ENCODE measurements at regions not wholly inside any gene's neighbourhood (a gene's known extent, or its start where the extent isn't known, plus 50 kb on each side); places are given as distances from the start of the nearest gene placed in this dataset.

DNA sequence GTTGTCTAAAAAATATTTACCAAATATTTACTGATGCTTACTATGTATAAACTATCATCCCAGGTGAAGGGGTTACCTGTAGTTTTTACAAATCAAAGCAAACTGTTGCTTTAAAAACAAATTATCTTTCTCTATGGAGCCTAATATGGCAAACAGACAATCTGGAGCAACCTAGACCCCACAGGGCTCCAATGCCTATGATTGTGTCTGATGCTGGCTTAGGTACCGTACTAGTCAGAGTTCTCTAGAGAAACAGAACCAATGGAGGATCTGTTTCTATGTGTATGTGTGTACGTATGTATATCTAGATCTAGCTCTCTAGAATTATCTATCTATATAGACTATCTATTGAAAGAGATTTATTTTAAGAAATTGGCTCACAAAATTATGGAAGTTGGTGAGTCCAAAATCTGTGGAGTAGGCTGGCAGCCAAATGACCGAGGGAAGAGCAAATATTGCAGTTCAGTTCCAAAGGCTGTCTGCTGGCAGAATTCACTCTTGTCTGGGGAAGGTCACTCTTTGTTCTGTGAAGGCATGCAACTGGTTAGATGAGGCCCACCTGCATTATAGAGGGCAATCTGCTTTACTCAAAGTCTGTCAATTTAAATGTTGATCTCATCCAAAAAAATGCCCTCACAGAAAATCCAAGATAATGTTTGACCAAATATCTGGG is 127.1 kb upstream of the ENPEP start:
- no peaks in the 10 kb centered on the region for H4K20me1 ChIP-seq (ENCODE audit: insufficient read depth)
- no peaks in the 10 kb centered on the region for H3K4me1 ChIP-seq (replicated peaks; ENCODE audit: insufficient read depth)
- H2AFZ ChIP-seq: no peak overlapping the region
- H3K27me3 ChIP-seq (ENCODE audit: insufficient read depth, low read depth): no peaks in the 10 kb centered on the region
- CTCF ChIA-PET: no interaction called here
- no peak overlapping the region for H3K27ac ChIP-seq
- H3K79me2 ChIP-seq (ENCODE audit: low read depth): no peaks in the 10 kb centered on the region
- no peaks in the 10 kb centered on the region for H3K9me3 ChIP-seq (ENCODE audit: insufficient read depth, low read depth)
- BruUV-seq (replicated peaks): no TSS peak
- no peak overlapping the region for H3K4me2 ChIP-seq
- POLR2A ChIA-PET (ENCODE audit: unreplicated experiment): no interaction called here
- H3F3A ChIP-seq (ENCODE audit: insufficient read depth, low read depth): no peaks in the 10 kb centered on the region
- TF ChIP-seq EZH2 (IDR thresholded peaks at IDR 0.05; ENCODE audit: low read depth): no peak
- TF ChIP-seq, protein P1, sequence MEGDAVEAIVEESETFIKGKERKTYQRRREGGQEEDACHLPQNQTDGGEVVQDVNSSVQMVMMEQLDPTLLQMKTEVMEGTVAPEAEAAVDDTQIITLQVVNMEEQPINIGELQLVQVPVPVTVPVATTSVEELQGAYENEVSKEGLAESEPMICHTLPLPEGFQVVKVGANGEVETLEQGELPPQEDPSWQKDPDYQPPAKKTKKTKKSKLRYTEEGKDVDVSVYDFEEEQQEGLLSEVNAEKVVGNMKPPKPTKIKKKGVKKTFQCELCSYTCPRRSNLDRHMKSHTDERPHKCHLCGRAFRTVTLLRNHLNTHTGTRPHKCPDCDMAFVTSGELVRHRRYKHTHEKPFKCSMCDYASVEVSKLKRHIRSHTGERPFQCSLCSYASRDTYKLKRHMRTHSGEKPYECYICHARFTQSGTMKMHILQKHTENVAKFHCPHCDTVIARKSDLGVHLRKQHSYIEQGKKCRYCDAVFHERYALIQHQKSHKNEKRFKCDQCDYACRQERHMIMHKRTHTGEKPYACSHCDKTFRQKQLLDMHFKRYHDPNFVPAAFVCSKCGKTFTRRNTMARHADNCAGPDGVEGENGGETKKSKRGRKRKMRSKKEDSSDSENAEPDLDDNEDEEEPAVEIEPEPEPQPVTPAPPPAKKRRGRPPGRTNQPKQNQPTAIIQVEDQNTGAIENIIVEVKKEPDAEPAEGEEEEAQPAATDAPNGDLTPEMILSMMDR (conservative IDR thresholded peaks at IDR 0.05): no peak
- H3K4me3 ChIP-seq: no peak overlapping the region
- intact Hi-C loops (cut with micrococcal nuclease; ENCODE audit: unreplicated experiment): loop anchor here (10.0 kb wide), 1 partner anchor 344 kb away; no protein-coding TSS in a partner anchor
- DNase-seq: no peak
- no peaks in the 10 kb centered on the region for H3K36me3 ChIP-seq (ENCODE audit: low read depth)
- no peaks in the 10 kb centered on the region for H3K9me2 ChIP-seq (ENCODE audit: insufficient read depth)

DNA sequence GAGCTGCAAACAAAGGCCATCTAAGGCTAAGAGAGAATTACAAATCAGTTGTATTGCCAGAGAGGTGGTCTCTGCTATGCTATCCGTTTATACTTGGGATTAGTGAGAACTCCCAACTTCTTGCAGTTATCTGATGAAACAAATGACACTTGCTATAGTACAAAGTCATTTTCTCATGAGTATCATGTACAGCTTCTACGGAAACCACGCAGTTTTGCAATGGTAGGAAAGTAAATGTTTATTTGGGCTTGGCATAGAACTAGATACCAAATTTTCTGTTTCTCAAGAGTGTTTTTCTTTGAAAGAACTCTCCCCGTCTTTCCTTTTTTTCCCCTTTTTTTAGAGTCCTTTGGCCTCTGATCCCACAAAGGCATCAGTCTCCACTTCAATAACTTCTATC is 128.2 kb upstream of the ENPEP start:
- Histone ChIP-seq H3F3A (ENCODE audit: insufficient read depth, low read depth) (no peaks in the 10 kb centered on the region), H3K79me2 (ENCODE audit: low read depth) (no peaks in the 10 kb centered on the region), H3K27ac (no peak overlapping the region), H3K4me1 (replicated peaks; ENCODE audit: insufficient read depth) (no peaks in the 10 kb centered on the region), H3K27me3 (ENCODE audit: insufficient read depth, low read depth) (no peaks in the 10 kb centered on the region), H3K9me2 (ENCODE audit: insufficient read depth) (no peaks in the 10 kb centered on the region), H4K20me1 (ENCODE audit: insufficient read depth) (no peaks in the 10 kb centered on the region), H3K4me2 (no peak overlapping the region), H2AFZ (no peak overlapping the region), H3K36me3 (ENCODE audit: low read depth) (no peaks in the 10 kb centered on the region), H3K4me3 (no peak overlapping the region), H3K9me3 (ENCODE audit: insufficient read depth, low read depth) (no peaks in the 10 kb centered on the region)
- no TSS peak for BruUV-seq (replicated peaks)
- POLR2A ChIA-PET (ENCODE audit: unreplicated experiment): no interaction called here
- DNase-seq: no peak
- CTCF ChIA-PET: no interaction called here
- intact Hi-C loops (cut with micrococcal nuclease; ENCODE audit: unreplicated experiment): loop anchor here (10.0 kb wide), 1 partner anchor 343 kb away; no protein-coding TSS in a partner anchor
- TF ChIP-seq EZH2 (IDR thresholded peaks at IDR 0.05; ENCODE audit: low read depth): no peak
- TF ChIP-seq, protein P1 (conservative IDR thresholded peaks at IDR 0.05): no peak

DNA sequence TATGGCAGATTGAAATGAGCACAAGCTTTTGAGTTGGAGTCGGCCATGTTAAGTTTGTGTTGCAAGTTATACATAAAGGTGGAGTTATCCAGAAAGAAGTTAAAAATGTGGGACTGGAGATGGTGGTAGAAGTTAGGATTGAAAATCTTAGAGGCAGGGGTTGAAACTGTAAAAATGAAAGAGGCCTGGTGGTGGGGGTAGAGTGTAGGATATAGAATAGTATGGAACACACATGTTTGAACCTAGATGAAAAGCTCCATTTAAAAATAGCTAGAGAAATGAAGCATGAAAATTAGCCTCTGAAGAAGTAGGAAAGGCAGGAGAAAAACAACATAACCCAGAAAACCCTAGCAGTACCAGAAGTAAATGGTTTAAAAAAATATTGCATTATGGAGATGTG is 131.8 kb upstream of the ENPEP start:
- H3K9me3 ChIP-seq (ENCODE audit: insufficient read depth, low read depth): no peaks in the 10 kb centered on the region
- no peaks in the 10 kb centered on the region for H3F3A ChIP-seq (ENCODE audit: insufficient read depth, low read depth)
- ChIA-PET POLR2A (ENCODE audit: unreplicated experiment) (no interaction called here), CTCF (interaction anchor here (0.6 to 1.0 kb wide), 4 partner anchors 145 to 168 kb away, joined by 4 to 8 read pairs (median 6); no protein-coding TSS in a partner anchor)
- no peak overlapping the region for H2AFZ ChIP-seq
- H3K27me3 ChIP-seq (ENCODE audit: insufficient read depth, low read depth): no peaks in the 10 kb centered on the region
- BruUV-seq (replicated peaks): no TSS peak
- H3K79me2 ChIP-seq (ENCODE audit: low read depth): no peaks in the 10 kb centered on the region
- no peaks in the 10 kb centered on the region for H3K36me3 ChIP-seq (ENCODE audit: low read depth)
- H3K9me2 ChIP-seq (ENCODE audit: insufficient read depth): no peaks in the 10 kb centered on the region
- DNase-seq: no peak
- TF ChIP-seq, protein P1 (conservative IDR thresholded peaks at IDR 0.05): peak; percentile 57
- no peak for TF ChIP-seq EZH2 (IDR thresholded peaks at IDR 0.05; ENCODE audit: low read depth)
- no peaks in the 10 kb centered on the region for H3K4me1 ChIP-seq (replicated peaks; ENCODE audit: insufficient read depth)
- H4K20me1 ChIP-seq (ENCODE audit: insufficient read depth): no peaks in the 10 kb centered on the region
- no peak overlapping the region for H3K4me2 ChIP-seq
- intact Hi-C loops (cut with micrococcal nuclease; ENCODE audit: unreplicated experiment): loop anchor here (2.0 to 10.0 kb wide), 2 partner anchors 173 to 339 kb away; no protein-coding TSS in a partner anchor
- no peak overlapping the region for H3K27ac ChIP-seq
- no peak overlapping the region for H3K4me3 ChIP-seq
